GM12874 (cell line): ENCODE measurements at regions not wholly inside any gene's neighbourhood (a gene's known extent, or its start where the extent isn't known, plus 50 kb on each side); places are given as distances from the start of the nearest gene placed in this dataset.

Experiments used
- CTCF ChIP-seq: IDR thresholded peaks from 2 replicates; pipeline ENCODE4 v1.5.1; 2011; ENCODE audit warnings: low read depth, mild to moderate bottlenecking, control low read depth, low read length, moderate library complexity; ENCODE audit not compliant: insufficient read depth

DNA sequence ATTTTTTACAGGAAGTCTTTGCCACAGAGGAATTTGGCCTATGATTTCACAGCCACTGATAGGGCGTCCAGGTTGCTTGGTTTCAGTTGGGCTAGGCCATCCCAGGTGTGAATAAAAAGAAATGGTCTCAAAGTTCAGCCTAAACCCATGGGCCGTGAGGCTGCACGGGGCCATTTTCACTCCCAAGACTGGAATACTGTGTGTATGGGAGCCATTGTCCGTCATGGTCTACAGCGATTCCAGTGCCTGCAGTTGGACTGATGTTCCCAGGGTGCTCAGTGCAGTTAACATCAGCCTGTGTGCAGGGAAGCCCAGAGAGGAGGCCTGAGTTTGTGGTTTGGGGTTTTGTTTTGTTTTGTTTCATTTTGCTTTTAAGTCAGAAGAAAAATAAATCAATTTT is 133.2 kb downstream of the ADSS2 start:
- TF ChIP-seq CTCF, result no peak

DNA sequence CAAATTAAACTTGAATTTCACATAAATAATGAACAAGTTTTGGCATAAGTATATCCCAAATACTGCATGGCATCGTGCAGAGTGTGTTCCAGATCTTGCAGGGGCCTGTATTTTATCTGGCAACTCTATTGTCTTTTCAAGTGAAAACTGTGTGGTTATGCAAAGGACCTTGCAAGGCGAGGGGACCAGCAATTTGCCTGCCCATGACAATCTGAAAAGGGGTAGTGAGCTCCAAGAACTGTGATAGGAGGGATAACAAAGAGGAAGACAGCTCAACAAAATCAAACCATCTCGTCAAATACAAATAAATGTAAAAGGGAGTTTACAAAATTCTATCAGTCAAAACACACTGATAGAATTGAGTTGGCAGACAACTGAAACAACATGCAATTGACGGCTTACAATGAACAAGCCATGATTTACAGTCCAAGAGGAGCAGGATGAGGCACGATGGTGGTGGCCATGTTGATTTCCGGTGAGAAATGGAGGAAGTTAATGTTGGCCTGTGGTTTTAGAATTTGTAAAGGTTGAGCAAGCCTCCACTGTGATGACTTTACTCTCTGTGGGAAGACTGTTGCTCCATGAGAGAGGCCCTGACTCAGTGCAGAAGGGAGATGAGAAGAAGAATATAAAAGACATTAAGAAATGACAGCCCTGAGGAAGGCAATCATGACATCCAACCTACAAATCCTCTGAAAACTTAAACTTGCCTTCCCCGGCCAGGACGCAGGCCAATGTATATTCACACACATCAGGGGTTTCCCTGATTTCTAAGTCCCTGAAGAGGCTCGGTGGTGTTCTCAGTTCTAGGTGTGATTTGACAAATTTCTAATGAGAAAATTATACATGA is 132.2 kb downstream of the ADSS2 start:
- TF ChIP-seq CTCF, result no peak

DNA sequence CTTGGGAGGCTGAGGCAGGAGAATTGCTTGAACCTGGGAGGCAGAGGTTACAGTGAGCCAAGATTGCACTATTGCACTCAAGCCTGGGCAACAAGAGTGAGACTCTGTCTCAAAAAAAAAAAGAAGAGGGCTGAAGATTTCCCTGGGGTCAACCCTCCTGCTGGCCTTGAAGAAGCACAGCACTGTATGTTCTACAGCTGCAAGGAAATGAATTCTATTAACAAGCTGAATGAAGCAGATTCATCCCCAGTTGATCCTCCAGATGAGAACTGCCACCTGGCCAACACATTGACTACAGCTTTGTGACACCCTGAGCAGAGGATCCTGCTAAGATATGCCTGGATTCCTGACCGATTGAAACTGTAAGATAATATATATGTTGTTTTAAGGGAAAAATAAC is 129.5 kb downstream of the ADSS2 start:
- no peak for TF ChIP-seq CTCF

DNA sequence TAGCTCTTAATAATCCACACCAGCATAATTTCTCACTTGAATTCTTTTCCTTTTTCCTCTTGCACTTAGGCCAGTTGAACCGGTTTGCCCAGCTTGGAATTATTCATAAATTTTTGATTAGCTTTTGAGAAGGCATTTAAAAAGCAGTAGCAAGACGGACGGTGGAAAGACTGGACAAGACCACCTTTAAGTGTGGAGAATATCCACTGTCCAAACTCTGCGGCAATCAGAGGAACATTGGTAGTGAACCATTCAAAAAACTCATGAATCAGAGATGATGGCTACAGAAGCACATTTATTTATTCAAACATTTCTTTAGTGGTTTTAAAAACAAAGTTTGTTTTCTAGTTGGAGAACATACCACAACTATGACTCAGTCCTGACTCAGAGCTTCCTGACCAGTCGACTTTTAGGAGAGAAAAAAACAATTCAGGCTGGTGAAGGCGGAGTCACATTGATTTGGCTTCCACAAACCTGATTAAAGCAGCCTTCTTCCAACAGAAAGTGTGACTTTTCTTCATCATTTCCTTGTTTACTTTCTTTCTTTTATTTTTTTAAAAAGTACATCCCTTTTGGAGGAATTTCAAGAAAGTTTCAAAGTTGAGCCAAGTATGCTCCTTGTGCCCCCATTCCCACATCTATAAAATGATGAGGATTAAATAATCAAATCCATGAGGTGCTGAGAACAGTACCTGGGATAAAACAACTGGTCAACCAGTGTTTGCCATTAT is 128.8 kb downstream of the ADSS2 start:
- TF ChIP-seq CTCF, result no peak

- no peak for TF ChIP-seq CTCF
Observed at GRCh38 chr1:244324176-244324883, 127.4 kb downstream of the ADSS2 start.

DNA sequence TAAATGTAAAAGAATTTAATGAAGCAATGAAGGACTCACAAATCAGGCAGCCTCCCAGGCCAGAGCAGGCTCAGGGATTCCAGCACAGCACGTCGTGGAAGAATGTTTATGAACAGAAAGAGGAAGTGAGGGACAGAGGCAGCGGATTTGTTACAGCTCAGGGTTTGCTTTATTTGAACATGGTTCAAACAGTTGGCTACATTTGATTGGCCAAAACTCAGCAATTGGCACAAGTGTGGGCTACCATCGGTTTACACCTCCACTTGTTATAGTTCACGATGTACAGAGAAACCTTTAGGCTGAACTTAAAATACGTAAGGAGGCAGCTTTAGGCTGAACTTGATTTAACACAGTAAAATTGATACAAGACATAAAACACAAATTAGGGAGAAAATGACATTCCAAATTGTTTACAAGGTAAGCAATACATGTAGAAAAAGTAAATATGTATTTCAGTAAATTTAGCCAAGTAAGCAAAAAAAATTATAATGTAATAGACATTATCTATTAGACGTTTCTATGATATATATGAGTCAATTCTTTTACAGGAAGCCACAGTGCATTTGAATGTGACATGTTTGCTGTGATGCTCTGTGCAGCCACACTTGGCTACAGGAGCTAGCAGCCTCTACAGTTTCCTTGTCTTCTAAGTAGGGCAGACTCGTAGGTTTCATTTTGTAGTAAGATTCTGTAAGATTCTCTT is 126.5 kb downstream of the ADSS2 start:
- TF ChIP-seq CTCF, result no peak
